GM21619 (cell line): ENCODE measurements at regions not wholly inside any gene's neighbourhood (a gene's known extent, or its start where the extent isn't known, plus 50 kb on each side); places are given as distances from the start of the nearest gene placed in this dataset.

Experiments used
- ATAC-seq: cut with Tn5 transposase; IDR thresholded peaks from one replicate; pipeline ENCODE4 v1.9.1; 2021; ENCODE audit not compliant: unreplicated experiment

DNA sequence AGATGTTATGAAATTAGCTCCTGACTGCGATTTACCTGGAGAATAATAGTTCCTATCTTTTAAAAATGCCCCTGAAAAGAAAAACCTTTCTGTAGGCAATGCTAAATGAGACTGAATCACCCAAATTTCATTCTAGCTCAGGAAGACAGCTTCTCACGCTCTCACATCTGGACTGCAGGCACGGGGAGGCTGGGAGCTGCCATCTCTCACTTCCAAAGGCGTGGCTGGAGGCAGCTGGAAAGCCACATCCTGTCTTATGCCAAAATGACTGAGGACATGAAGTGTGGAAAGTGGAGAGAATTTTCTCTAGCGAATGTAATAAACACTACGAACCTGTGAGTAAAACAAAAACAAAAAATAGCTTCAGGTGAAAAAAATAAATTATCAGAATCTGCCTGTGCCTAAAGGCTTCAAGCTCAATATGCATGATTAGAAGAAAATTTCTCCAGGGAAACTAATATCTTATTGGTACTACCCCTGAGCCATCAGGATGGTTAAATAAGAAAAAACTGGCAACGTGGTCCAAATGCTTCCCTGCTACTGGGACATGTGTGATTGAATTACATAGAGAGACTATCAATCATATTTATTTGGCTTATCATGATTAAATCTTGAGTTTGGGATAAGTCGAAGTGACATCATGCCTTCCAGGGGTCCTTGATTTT, 58.1 kb upstream of the UBL3 start:
- no peak for ATAC-seq

GRCh38 chr13:29907670-29908069, 57.3 kb upstream of the UBL3 start:
- no peak for ATAC-seq

- no peak for ATAC-seq
Measured at GRCh38 chr13:29906432-29907011, 56.1 kb upstream of the UBL3 start.

- no peak for ATAC-seq
Measured at GRCh38 chr13:29905845-29906244, 55.4 kb upstream of the UBL3 start.

- no peak for ATAC-seq
Measured at GRCh38 chr13:29903996-29904395, 53.6 kb upstream of the UBL3 start.

DNA sequence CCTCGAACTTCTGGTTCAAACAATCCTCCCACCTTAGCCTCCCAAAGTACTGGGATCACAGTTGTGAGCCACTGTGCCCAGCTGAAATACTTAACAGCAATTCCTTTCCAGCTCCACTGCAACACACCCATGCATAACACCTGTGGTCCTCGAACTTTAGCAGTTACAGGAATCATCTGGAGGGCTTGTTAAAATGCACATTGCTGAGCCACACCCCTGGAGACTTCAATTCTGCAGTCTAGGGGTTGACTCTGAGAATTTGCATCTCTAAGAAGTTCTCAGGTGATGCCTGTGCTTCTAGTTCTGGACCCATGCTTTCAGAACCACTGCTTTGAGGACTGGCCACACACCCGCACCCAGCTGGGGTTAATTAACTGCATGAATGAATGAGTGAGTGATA, 53.1 kb upstream of the UBL3 start:
- no peak for ATAC-seq

GRCh38 chr13:29902632-29903305, 52.4 kb upstream of the UBL3 start:
- no peak for ATAC-seq

DNA sequence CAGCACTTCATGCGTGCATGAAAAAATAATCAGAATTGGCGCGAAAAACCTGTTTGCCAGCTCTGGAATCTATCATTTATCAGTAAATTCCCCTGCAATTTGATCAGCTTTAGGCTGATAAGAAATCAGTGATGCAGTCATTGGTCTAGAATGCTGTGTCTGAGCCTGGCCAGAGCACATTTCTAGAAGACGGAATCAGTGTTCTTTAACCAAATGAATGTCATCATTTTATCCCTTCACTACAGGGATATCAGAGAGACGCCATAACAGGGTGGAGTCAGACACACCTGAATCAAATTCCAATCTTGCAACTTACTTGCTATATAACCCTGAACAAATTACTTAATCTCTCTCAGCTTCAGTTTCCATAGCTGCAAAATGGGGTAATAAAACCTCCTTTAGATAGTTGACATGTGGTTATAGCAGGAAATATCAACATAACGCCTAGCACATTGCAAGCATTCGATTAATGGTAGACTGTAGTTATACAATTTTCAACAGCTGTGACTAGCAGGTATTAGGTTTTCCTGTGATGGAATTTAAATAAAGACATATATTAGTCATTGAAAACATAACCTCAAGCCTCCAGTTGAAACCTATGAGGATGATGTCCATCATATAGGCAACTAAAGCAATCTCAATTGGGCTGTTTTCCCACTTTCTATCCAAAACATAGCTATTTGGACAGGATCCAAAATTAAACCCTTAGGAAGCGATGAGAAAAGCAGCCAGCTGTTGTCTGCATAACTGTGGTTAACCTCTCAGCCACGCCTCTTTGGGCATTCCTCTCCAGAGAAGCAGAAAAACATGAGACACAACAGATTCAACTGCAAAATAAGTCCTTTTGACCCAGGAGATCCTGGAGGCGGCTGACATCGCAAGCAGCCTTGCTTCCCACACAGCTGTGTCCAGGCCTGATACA, 51.6 kb upstream of the UBL3 start:
- no peak for ATAC-seq
